22Rv1 (cell line): ENCODE measurements at regions not wholly inside any gene's neighbourhood (a gene's known extent, or its start where the extent isn't known, plus 50 kb on each side); places are given as distances from the start of the nearest gene placed in this dataset.

Experiments
- ZFX ChIP-seq: fragments of 450-650 bp; IDR thresholded peaks from 2 replicates; pipeline ENCODE4 v1.6.1; 2017; ENCODE audit warnings: antibody characterized with exemption, borderline replicate concordance
- TF ChIP-seq, protein P1 (sequence below): fragments of 450-650 bp; IDR thresholded peaks from 2 replicates; pipeline ENCODE4 v1.5.1; 2017; ENCODE audit warnings: mild to moderate bottlenecking

DNA sequence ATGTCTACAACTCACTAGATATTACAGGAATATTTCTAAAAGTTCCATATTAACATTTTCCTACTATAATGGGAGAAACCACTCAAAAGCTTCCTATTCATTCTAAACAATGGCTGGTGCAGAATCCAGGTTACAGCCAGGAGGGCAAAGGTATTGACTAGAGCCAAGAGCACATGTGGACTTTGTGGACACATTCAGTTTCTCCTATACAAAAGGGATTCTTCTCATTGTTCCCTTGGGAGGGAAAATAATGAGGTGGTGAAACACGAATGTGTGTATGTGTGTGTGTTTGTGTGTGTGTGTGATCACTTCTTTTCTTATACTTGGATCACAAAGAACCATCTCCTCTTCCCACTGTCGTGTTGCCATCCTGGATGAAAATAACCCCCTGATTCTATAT is 1000.0 kb downstream of the ADGRL2 start:
- TF ChIP-seq, protein P1, sequence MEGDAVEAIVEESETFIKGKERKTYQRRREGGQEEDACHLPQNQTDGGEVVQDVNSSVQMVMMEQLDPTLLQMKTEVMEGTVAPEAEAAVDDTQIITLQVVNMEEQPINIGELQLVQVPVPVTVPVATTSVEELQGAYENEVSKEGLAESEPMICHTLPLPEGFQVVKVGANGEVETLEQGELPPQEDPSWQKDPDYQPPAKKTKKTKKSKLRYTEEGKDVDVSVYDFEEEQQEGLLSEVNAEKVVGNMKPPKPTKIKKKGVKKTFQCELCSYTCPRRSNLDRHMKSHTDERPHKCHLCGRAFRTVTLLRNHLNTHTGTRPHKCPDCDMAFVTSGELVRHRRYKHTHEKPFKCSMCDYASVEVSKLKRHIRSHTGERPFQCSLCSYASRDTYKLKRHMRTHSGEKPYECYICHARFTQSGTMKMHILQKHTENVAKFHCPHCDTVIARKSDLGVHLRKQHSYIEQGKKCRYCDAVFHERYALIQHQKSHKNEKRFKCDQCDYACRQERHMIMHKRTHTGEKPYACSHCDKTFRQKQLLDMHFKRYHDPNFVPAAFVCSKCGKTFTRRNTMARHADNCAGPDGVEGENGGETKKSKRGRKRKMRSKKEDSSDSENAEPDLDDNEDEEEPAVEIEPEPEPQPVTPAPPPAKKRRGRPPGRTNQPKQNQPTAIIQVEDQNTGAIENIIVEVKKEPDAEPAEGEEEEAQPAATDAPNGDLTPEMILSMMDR = no peak
- no peak for TF ChIP-seq ZFX
